ENCODE measurements at regions not wholly inside any gene's neighbourhood (a gene's known extent, or its start where the extent isn't known, plus 50 kb on each side); places are given as distances from the start of the nearest gene placed in this dataset.
A peak's percentile ranks its signal among the peaks of the same experiment; 100 is the strongest.
"Not testable (repeated sequence)": the region's sequence is repeated elsewhere in the genome, so short reads cannot be mapped to it uniquely, and the experiment has no call there.

GRCh38 chr13:42381165-42381425, 109.1 kb downstream of the AKAP11 start:
- DNase-seq (ENCODE audit: low read depth): no peak
- no peak overlapping the region for H3K4me3 ChIP-seq (ENCODE audit: low read depth, low read length)
- no peak for TF ChIP-seq CTCF (conservative IDR thresholded peaks at IDR 0.05; ENCODE audit: low read depth, low read length)

GRCh38 chr13:42381426-42381825, 109.5 kb downstream of the AKAP11 start:
- not testable (repeated sequence) for H3K4me3 ChIP-seq (ENCODE audit: low read depth, low read length); DNase-seq (ENCODE audit: low read depth)

- H3K4me3 ChIP-seq (ENCODE audit: low read depth, low read length): no peak overlapping the region
- no peak for TF ChIP-seq CTCF (conservative IDR thresholded peaks at IDR 0.05; ENCODE audit: low read depth, low read length)
- DNase-seq (ENCODE audit: low read depth): no peak
These were observed 111.1 kb downstream of the AKAP11 start for GRCh38 chr13:42383025-42383424.

- TF ChIP-seq CTCF (conservative IDR thresholded peaks at IDR 0.05; ENCODE audit: low read depth, low read length): no peak
- no peak overlapping the region for H3K4me3 ChIP-seq (ENCODE audit: low read depth, low read length)
- DNase-seq (ENCODE audit: low read depth): peak; percentile 43
These were observed 112.3 kb downstream of the AKAP11 start for GRCh38 chr13:42384265-42384664.

- no peak for DNase-seq (ENCODE audit: low read depth)
- H3K4me3 ChIP-seq (ENCODE audit: low read depth, low read length): no peak overlapping the region
- TF ChIP-seq CTCF (conservative IDR thresholded peaks at IDR 0.05; ENCODE audit: low read depth, low read length): no peak
These were observed 116.4 kb downstream of the AKAP11 start for GRCh38 chr13:42388326-42388725.

- TF ChIP-seq CTCF (conservative IDR thresholded peaks at IDR 0.05; ENCODE audit: low read depth, low read length): no peak
- H3K4me3 ChIP-seq (ENCODE audit: low read depth, low read length): no peak overlapping the region
- no peak for DNase-seq (ENCODE audit: low read depth)
These were observed 117.1 kb downstream of the AKAP11 start for GRCh38 chr13:42389041-42389440.

GRCh38 chr13:42392180-42392579, 120.2 kb downstream of the AKAP11 start:
- H3K4me3 ChIP-seq (ENCODE audit: low read depth, low read length): no peak overlapping the region
- TF ChIP-seq CTCF (conservative IDR thresholded peaks at IDR 0.05; ENCODE audit: low read depth, low read length): no peak
- no peak for DNase-seq (ENCODE audit: low read depth)

All from choroid plexus epithelial cell (primary cell).